Uterus (tissue), 2 donors: ENCODE measurements at regions not wholly inside any gene's neighbourhood (a gene's known extent, or its start where the extent isn't known, plus 50 kb on each side); places are given as distances from the start of the nearest gene placed in this dataset.

Experiments
- POLR2A ChIP-seq, 2 donors: fragments of 450-650 bp; IDR thresholded peaks; one replicate each; pipeline ENCODE4 v1.6.1; 2016; ENCODE audit warnings: antibody characterized with exemption in 2 of 2, mild to moderate bottlenecking in 1 of 2, moderate library complexity in 1 of 2
- TF ChIP-seq, protein P1 (sequence below), 4 experiments: fragments of 200-600 bp in 2 of 4; fragments of 450-650 bp in 2 of 4; sonication (generic) in 2 of 4; IDR thresholded peaks; one replicate each; pipeline ENCODE4 v1.5.1; 2016 to 2019; ENCODE audit warnings: antibody characterized with exemption in 4 of 4, mild to moderate bottlenecking in 2 of 4, moderate library complexity in 1 of 4

DNA sequence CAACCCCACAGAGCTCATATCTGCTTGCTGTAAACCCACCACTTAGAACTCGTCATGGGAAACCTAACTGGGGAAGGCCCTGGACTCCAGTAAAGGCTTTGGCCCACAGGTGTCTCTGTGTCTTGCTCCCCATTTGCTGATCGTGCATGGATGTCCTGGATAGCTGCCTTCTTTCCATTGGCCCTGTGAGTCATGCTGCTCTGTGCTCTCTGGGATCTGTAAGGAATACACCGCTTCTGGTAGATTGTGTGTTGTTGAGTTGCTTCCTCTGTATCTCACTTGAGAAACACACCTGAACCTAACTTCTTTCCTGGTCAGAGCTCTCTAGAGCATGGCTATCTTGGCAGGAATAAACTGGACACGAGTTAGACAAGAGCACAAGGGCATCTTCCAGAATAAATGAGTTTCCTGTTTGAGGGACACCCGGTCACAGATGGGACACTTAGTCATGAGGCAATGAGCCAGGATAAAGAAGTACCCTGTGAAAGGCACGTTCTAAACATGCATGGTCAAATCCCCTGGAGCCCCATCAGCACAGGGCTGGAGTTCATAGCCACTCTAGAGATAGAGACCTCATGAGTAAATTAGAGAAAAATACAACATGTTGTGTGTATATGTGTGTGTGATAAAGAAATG lies 99.6 kb upstream of the TMEM170B start:
- TF ChIP-seq, protein P1, sequence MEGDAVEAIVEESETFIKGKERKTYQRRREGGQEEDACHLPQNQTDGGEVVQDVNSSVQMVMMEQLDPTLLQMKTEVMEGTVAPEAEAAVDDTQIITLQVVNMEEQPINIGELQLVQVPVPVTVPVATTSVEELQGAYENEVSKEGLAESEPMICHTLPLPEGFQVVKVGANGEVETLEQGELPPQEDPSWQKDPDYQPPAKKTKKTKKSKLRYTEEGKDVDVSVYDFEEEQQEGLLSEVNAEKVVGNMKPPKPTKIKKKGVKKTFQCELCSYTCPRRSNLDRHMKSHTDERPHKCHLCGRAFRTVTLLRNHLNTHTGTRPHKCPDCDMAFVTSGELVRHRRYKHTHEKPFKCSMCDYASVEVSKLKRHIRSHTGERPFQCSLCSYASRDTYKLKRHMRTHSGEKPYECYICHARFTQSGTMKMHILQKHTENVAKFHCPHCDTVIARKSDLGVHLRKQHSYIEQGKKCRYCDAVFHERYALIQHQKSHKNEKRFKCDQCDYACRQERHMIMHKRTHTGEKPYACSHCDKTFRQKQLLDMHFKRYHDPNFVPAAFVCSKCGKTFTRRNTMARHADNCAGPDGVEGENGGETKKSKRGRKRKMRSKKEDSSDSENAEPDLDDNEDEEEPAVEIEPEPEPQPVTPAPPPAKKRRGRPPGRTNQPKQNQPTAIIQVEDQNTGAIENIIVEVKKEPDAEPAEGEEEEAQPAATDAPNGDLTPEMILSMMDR (IDR thresholded peaks at IDR 0.05) = no peak
- no peak for TF ChIP-seq POLR2A (IDR thresholded peaks at IDR 0.05)
